GM23338 (cell line): ENCODE measurements at regions not wholly inside any gene's neighbourhood (a gene's known extent, or its start where the extent isn't known, plus 50 kb on each side); places are given as distances from the start of the nearest gene placed in this dataset.

Experiments used
- ATAC-seq: fragments of 200-7000 bp; cut with Tn5 transposase; 3 replicates; pipeline ENCODE4 v1.9.1; 2020
- DNase-seq: peaks from one replicate; pipeline ENCODE4 v3.0.0-alpha.2; 2015; ENCODE audit warnings: low spot score
- H2AFZ ChIP-seq: fragments of 200-600 bp; sonication (generic); 2 replicates; pipeline ENCODE4 v1.8.0; 2016; ENCODE audit warnings: antibody characterized with exemption, mild to moderate bottlenecking, moderate library complexity
- H3F3A ChIP-seq: fragments of 200-600 bp; sonication (generic); replicated peaks from 2 replicates; pipeline ENCODE4 v1.8.0; 2017; ENCODE audit warnings: antibody characterized with exemption, mixed run types, low read depth
- H3K27ac ChIP-seq: fragments of 200-600 bp; sonication (generic); 2 replicates; pipeline ENCODE4 v1.6.1; 2016; ENCODE audit warnings: low read depth
- H3K27me3 ChIP-seq: fragments of 200-600 bp; sonication (generic); 2 replicates; pipeline ENCODE4 v1.8.0; 2016; ENCODE audit warnings: mild to moderate bottlenecking, mixed run types, moderate library complexity; ENCODE audit not compliant: insufficient read depth
- H3K36me3 ChIP-seq: fragments of 200-600 bp; sonication (generic); 2 replicates; pipeline ENCODE4 v1.8.0; 2016; ENCODE audit warnings: mild to moderate bottlenecking; ENCODE audit not compliant: insufficient read depth
- H3K4me1 ChIP-seq: fragments of 200-600 bp; sonication (generic); 2 replicates; pipeline ENCODE4 v1.8.0; 2016; ENCODE audit warnings: mild to moderate bottlenecking, moderate library complexity; ENCODE audit not compliant: insufficient read depth
- H3K4me2 ChIP-seq: fragments of 200-600 bp; sonication (generic); 2 replicates; pipeline ENCODE4 v1.7.1; 2017; ENCODE audit warnings: mixed run types
- H3K4me3 ChIP-seq: fragments of 200-600 bp; sonication (generic); 2 replicates; pipeline ENCODE4 v1.6.1; 2016; ENCODE audit warnings: mixed run types
- H3K79me2 ChIP-seq: fragments of 200-600 bp; sonication (generic); replicated peaks from 2 replicates; pipeline ENCODE4 v1.8.0; 2017; ENCODE audit warnings: mild to moderate bottlenecking; ENCODE audit not compliant: insufficient read depth
- H3K9me2 ChIP-seq: fragments of 200-600 bp; sonication (generic); 2 replicates; pipeline ENCODE4 v1.8.0; 2017; ENCODE audit not compliant: insufficient read depth
- H4K20me1 ChIP-seq: fragments of 200-600 bp; sonication (generic); replicated peaks from 2 replicates; pipeline ENCODE4 v1.8.0; 2017; ENCODE audit warnings: mild to moderate bottlenecking; ENCODE audit not compliant: insufficient read depth
- H3K27ac Mint-ChIP-seq: 2 replicates; pipeline ENCODE4 v1.8.0; 2020; ENCODE audit warnings: inconsistent platforms, mild to moderate bottlenecking, moderate library complexity, mixed read lengths
- H3K27me3 Mint-ChIP-seq: 3 replicates; pipeline ENCODE4 v1.8.0; 2022; ENCODE audit warnings: low read depth, mild to moderate bottlenecking, moderate library complexity, mixed read lengths, inconsistent platforms; ENCODE audit not compliant: insufficient read depth, poor library complexity
- H3K36me3 Mint-ChIP-seq: 3 replicates; pipeline ENCODE4 v1.8.0; 2021; ENCODE audit warnings: low read depth, mild to moderate bottlenecking, inconsistent platforms, moderate library complexity, mixed read lengths
- H3K4me1 Mint-ChIP-seq: 3 replicates; pipeline ENCODE4 v1.8.0; 2020; ENCODE audit warnings: mild to moderate bottlenecking, inconsistent platforms, mixed read lengths
- H3K4me3 Mint-ChIP-seq: 3 replicates; pipeline ENCODE4 v1.8.0; 2021; ENCODE audit warnings: moderate library complexity, mild to moderate bottlenecking, inconsistent platforms, mixed read lengths
- H3K9me3 Mint-ChIP-seq: 3 replicates; pipeline ENCODE4 v1.8.0; 2020; ENCODE audit warnings: moderate library complexity, mild to moderate bottlenecking, inconsistent platforms, mixed read lengths
- CREB1 ChIP-seq: fragments of 250-450 bp; sonication (Bioruptor Pico); IDR thresholded peaks from 2 replicates; pipeline ENCODE4 v1.5.0; 2020; ENCODE audit warnings: low read depth, mild to moderate bottlenecking, moderate library complexity
- CTCF ChIP-seq, 2 experiments: fragments of 200-600 bp in 1 of 2; sonication (generic) in 1 of 2; conservative IDR thresholded peaks; 2 replicates each; pipeline versions ENCODE4 v1.5.1 to v1.6.1; 2016 to 2017; ENCODE audit warnings: antibody characterized with exemption in 2 of 2, low read depth in 2 of 2, mild to moderate bottlenecking in 2 of 2, moderate library complexity in 1 of 2
- EZH2 ChIP-seq: fragments of 200-600 bp; sonication (generic); IDR thresholded peaks from one replicate; pipeline ENCODE4 v1.8.0; 2017; ENCODE audit warnings: antibody characterized with exemption, mild to moderate bottlenecking, low read depth; ENCODE audit not compliant: unreplicated experiment
- EZH2phosphoT487 ChIP-seq: fragments of 200-600 bp; sonication (generic); IDR thresholded peaks from one replicate; pipeline ENCODE4 v1.8.1; 2018; ENCODE audit warnings: antibody characterized with exemption; ENCODE audit not compliant: unreplicated experiment
- JUNB ChIP-seq: IDR thresholded peaks from one replicate; pipeline ENCODE4 v1.6.1; 2016; ENCODE audit warnings: antibody characterized with exemption; ENCODE audit not compliant: unreplicated experiment
- NANOG ChIP-seq: IDR thresholded peaks from 2 replicates; pipeline ENCODE4 v1.6.1; 2016; ENCODE audit warnings: antibody characterized with exemption, borderline replicate concordance
- POLR2AphosphoS5 ChIP-seq: IDR thresholded peaks from 2 replicates; pipeline ENCODE4 v1.6.1; 2016; ENCODE audit warnings: antibody characterized with exemption, low read depth
- STAT1 ChIP-seq: IDR thresholded peaks from one replicate; pipeline ENCODE4 v1.6.1; 2016; ENCODE audit warnings: antibody characterized with exemption; ENCODE audit not compliant: unreplicated experiment
- ZNF114 ChIP-seq: fragments of 250-450 bp; sonication (Bioruptor Pico); IDR thresholded peaks from 2 replicates; pipeline ENCODE4 v1.5.0; 2020; ENCODE audit warnings: mild to moderate bottlenecking, moderate library complexity
- ZNF331 ChIP-seq: fragments of 250-450 bp; sonication (Bioruptor Pico); IDR thresholded peaks from 2 replicates; pipeline ENCODE4 v1.5.0; 2020; ENCODE audit warnings: low read depth, mild to moderate bottlenecking, moderate library complexity
- TF ChIP-seq, protein P1 (sequence below): IDR thresholded peaks from one replicate; pipeline ENCODE4 v1.6.1; 2018; ENCODE audit warnings: antibody characterized with exemption; ENCODE audit not compliant: unreplicated experiment
- TF ChIP-seq, protein P2 (sequence below): IDR thresholded peaks from 2 replicates; pipeline ENCODE4 v1.6.1; 2016; ENCODE audit warnings: antibody characterized with exemption
- TF ChIP-seq, protein P3 (sequence below): fragments of 250-450 bp; sonication (Bioruptor Pico); IDR thresholded peaks from 2 replicates; pipeline ENCODE4 v1.5.0; 2020; ENCODE audit warnings: mild to moderate bottlenecking, moderate library complexity

- no peaks in the 10 kb centered on the region for H3F3A ChIP-seq
- Mint-ChIP-seq H3K4me3 (no peak overlapping the region), H3K27ac (0 out of 2 replicates have a peak overlapping the region, but pooled peaks have one; percentile 0), H3K4me1 (peaks cover 8% of the 10 kb centered on the region; the same call in 2 of the 3 replicates), H3K9me3 (no peaks in the 10 kb centered on the region), H3K36me3 (no peaks in the 10 kb centered on the region), H3K27me3 (no peaks in the 10 kb centered on the region)
- no peak overlapping the region for H3K4me3 ChIP-seq
- peak overlapping the region; percentile 63; the same call in 1 of the 2 replicates for H2AFZ ChIP-seq
- no peak overlapping the region for H3K4me2 ChIP-seq
- H3K9me2 ChIP-seq: no peaks in the 10 kb centered on the region
- H4K20me1 ChIP-seq: no peaks in the 10 kb centered on the region
- TF ChIP-seq EZH2phosphoT487: no peak
- no peak for TF ChIP-seq STAT1
- TF ChIP-seq, protein P1, sequence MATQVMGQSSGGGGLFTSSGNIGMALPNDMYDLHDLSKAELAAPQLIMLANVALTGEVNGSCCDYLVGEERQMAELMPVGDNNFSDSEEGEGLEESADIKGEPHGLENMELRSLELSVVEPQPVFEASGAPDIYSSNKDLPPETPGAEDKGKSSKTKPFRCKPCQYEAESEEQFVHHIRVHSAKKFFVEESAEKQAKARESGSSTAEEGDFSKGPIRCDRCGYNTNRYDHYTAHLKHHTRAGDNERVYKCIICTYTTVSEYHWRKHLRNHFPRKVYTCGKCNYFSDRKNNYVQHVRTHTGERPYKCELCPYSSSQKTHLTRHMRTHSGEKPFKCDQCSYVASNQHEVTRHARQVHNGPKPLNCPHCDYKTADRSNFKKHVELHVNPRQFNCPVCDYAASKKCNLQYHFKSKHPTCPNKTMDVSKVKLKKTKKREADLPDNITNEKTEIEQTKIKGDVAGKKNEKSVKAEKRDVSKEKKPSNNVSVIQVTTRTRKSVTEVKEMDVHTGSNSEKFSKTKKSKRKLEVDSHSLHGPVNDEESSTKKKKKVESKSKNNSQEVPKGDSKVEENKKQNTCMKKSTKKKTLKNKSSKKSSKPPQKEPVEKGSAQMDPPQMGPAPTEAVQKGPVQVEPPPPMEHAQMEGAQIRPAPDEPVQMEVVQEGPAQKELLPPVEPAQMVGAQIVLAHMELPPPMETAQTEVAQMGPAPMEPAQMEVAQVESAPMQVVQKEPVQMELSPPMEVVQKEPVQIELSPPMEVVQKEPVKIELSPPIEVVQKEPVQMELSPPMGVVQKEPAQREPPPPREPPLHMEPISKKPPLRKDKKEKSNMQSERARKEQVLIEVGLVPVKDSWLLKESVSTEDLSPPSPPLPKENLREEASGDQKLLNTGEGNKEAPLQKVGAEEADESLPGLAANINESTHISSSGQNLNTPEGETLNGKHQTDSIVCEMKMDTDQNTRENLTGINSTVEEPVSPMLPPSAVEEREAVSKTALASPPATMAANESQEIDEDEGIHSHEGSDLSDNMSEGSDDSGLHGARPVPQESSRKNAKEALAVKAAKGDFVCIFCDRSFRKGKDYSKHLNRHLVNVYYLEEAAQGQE: no peak
- TF ChIP-seq ZNF114: no peak
- no peak for TF ChIP-seq ZNF331 (CRISPR knock-in tag)
- TF ChIP-seq CTCF (conservative IDR thresholded peaks at IDR 0.05; ENCODE audit: low read depth in 2 of 2): no peak
- TF ChIP-seq NANOG: no peak
- no peak for TF ChIP-seq POLR2AphosphoS5
- no peak for TF ChIP-seq CREB1 (CRISPR knock-in tag)
- no peak for TF ChIP-seq EZH2
- TF ChIP-seq, protein P2, sequence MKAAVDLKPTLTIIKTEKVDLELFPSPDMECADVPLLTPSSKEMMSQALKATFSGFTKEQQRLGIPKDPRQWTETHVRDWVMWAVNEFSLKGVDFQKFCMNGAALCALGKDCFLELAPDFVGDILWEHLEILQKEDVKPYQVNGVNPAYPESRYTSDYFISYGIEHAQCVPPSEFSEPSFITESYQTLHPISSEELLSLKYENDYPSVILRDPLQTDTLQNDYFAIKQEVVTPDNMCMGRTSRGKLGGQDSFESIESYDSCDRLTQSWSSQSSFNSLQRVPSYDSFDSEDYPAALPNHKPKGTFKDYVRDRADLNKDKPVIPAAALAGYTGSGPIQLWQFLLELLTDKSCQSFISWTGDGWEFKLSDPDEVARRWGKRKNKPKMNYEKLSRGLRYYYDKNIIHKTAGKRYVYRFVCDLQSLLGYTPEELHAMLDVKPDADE: no peak
- TF ChIP-seq, protein P3, sequence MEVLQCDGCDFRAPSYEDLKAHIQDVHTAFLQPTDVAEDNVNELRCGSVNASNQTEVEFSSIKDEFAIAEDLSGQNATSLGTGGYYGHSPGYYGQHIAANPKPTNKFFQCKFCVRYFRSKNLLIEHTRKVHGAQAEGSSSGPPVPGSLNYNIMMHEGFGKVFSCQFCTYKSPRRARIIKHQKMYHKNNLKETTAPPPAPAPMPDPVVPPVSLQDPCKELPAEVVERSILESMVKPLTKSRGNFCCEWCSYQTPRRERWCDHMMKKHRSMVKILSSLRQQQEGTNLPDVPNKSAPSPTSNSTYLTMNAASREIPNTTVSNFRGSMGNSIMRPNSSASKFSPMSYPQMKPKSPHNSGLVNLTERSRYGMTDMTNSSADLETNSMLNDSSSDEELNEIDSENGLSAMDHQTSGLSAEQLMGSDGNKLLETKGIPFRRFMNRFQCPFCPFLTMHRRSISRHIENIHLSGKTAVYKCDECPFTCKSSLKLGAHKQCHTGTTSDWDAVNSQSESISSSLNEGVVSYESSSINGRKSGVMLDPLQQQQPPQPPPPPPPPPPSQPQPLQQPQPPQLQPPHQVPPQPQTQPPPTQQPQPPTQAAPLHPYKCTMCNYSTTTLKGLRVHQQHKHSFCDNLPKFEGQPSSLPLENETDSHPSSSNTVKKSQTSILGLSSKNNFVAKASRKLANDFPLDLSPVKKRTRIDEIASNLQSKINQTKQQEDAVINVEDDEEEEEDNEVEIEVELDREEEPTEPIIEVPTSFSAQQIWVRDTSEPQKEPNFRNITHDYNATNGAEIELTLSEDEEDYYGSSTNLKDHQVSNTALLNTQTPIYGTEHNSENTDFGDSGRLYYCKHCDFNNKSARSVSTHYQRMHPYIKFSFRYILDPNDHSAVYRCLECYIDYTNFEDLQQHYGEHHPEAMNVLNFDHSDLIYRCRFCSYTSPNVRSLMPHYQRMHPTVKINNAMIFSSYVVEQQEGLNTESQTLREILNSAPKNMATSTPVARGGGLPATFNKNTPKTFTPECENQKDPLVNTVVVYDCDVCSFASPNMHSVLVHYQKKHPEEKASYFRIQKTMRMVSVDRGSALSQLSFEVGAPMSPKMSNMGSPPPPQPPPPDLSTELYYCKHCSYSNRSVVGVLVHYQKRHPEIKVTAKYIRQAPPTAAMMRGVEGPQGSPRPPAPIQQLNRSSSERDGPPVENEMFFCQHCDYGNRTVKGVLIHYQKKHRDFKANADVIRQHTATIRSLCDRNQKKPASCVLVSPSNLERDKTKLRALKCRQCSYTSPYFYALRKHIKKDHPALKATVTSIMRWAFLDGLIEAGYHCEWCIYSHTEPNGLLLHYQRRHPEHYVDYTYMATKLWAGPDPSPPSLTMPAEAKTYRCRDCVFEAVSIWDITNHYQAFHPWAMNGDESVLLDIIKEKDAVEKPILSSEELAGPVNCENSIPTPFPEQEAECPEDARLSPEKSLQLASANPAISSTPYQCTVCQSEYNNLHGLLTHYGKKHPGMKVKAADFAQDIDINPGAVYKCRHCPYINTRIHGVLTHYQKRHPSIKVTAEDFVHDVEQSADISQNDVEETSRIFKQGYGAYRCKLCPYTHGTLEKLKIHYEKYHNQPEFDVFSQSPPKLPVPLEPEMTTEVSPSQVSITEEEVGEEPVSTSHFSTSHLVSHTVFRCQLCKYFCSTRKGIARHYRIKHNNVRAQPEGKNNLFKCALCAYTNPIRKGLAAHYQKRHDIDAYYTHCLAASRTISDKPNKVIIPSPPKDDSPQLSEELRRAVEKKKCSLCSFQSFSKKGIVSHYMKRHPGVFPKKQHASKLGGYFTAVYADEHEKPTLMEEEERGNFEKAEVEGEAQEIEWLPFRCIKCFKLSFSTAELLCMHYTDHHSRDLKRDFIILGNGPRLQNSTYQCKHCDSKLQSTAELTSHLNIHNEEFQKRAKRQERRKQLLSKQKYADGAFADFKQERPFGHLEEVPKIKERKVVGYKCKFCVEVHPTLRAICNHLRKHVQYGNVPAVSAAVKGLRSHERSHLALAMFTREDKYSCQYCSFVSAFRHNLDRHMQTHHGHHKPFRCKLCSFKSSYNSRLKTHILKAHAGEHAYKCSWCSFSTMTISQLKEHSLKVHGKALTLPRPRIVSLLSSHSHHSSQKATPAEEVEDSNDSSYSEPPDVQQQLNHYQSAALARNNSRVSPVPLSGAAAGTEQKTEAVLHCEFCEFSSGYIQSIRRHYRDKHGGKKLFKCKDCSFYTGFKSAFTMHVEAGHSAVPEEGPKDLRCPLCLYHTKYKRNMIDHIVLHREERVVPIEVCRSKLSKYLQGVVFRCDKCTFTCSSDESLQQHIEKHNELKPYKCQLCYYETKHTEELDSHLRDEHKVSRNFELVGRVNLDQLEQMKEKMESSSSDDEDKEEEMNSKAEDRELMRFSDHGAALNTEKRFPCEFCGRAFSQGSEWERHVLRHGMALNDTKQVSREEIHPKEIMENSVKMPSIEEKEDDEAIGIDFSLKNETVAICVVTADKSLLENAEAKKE (CRISPR knock-in tag): no peak
- TF ChIP-seq JUNB: no peak
- no peak for DNase-seq
- H3K36me3 ChIP-seq: no peaks in the 10 kb centered on the region
- H3K27me3 ChIP-seq: no peaks in the 10 kb centered on the region
- no peak for ATAC-seq
- H3K27ac ChIP-seq: no peak overlapping the region
- no peaks in the 10 kb centered on the region for H3K79me2 ChIP-seq
- peaks cover 8% of the 10 kb centered on the region; the same call in 1 of the 2 replicates for H3K4me1 ChIP-seq
These were observed 143.2 kb upstream of the EPHA7 start for GRCh38 chr6:93562582-93562981.
